Neural progenitor cell (in vitro differentiated cells): ENCODE measurements at regions not wholly inside any gene's neighbourhood (a gene's known extent, or its start where the extent isn't known, plus 50 kb on each side); places are given as distances from the start of the nearest gene placed in this dataset.

Source experiments
- EZH2 ChIP-seq: fragments of 200-600 bp; sonication (generic); IDR thresholded peaks from 2 replicates; pipeline ENCODE4 v1.6.1; 2017; ENCODE audit warnings: antibody characterized with exemption, mild to moderate bottlenecking, moderate library complexity
- TF ChIP-seq, protein P1 (sequence below): fragments of 200-600 bp; sonication (generic); IDR thresholded peaks from 2 replicates; pipeline ENCODE4 v1.5.1; 2017; ENCODE audit warnings: antibody characterized with exemption, mild to moderate bottlenecking

DNA sequence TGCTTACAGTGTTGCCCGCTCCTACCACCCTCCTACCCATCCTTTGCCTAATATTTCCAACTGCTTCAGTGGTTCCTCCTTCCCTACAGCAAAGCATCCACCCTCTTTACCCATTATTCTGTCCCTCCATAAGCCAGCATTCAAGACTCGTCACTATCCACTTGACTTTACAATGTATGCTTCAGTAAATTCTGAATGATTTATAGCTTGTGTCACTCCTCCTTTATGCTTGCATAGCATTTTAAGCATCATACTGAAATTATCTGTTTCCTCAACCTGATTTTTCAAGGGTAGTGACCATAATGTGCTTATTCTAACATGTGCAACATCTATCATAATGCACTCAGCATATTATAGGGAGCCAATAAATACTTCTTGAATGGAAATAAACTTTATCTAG lies 365.5 kb downstream of the RAB28 start:
- TF ChIP-seq, protein P1, sequence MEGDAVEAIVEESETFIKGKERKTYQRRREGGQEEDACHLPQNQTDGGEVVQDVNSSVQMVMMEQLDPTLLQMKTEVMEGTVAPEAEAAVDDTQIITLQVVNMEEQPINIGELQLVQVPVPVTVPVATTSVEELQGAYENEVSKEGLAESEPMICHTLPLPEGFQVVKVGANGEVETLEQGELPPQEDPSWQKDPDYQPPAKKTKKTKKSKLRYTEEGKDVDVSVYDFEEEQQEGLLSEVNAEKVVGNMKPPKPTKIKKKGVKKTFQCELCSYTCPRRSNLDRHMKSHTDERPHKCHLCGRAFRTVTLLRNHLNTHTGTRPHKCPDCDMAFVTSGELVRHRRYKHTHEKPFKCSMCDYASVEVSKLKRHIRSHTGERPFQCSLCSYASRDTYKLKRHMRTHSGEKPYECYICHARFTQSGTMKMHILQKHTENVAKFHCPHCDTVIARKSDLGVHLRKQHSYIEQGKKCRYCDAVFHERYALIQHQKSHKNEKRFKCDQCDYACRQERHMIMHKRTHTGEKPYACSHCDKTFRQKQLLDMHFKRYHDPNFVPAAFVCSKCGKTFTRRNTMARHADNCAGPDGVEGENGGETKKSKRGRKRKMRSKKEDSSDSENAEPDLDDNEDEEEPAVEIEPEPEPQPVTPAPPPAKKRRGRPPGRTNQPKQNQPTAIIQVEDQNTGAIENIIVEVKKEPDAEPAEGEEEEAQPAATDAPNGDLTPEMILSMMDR = no peak
- TF ChIP-seq EZH2 = no peak
